ENCODE measurements at regions not wholly inside any gene's neighbourhood (a gene's known extent, or its start where the extent isn't known, plus 50 kb on each side); places are given as distances from the start of the nearest gene placed in this dataset.
"Not testable (repeated sequence)": the region's sequence is repeated elsewhere in the genome, so short reads cannot be mapped to it uniquely, and the experiment has no call there.

- no peak for DNase-seq (ENCODE audit: low spot score)
- no peak for ATAC-seq
- intact Hi-C loops (cut with DNase I) = no loop called here
These were observed 255.4 kb upstream of the DAB2 start for GRCh38 chr5:39680213-39680612.

DNA sequence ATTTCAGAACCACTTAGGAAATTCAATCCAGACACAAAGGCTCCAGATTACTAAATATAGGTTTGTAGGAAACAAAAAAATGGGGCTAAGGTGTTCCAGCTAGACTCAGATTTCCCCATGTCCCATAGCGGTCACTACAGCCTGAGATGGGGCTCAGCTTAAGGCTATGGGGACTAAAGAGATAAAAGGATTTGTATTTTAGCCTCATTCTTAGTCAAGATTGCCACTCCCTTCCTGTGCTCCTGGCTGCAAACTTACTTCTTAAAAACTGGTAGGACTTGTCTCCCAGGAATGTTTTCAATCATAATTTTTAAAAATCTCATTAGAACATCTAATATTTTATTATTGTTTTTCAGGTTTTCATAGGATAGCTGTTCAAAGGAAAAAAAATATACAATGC, 253.8 kb upstream of the DAB2 start:
- intact Hi-C loops (cut with DNase I) = no loop called here
- ATAC-seq (no peak), DNase-seq (ENCODE audit: low spot score) (no peak)

GRCh38 chr5:39675676-39676075, 250.9 kb upstream of the DAB2 start:
- intact Hi-C loops (cut with DNase I) = no loop called here
- DNase-seq (ENCODE audit: low spot score) = no peak
- ATAC-seq = no peak

DNA sequence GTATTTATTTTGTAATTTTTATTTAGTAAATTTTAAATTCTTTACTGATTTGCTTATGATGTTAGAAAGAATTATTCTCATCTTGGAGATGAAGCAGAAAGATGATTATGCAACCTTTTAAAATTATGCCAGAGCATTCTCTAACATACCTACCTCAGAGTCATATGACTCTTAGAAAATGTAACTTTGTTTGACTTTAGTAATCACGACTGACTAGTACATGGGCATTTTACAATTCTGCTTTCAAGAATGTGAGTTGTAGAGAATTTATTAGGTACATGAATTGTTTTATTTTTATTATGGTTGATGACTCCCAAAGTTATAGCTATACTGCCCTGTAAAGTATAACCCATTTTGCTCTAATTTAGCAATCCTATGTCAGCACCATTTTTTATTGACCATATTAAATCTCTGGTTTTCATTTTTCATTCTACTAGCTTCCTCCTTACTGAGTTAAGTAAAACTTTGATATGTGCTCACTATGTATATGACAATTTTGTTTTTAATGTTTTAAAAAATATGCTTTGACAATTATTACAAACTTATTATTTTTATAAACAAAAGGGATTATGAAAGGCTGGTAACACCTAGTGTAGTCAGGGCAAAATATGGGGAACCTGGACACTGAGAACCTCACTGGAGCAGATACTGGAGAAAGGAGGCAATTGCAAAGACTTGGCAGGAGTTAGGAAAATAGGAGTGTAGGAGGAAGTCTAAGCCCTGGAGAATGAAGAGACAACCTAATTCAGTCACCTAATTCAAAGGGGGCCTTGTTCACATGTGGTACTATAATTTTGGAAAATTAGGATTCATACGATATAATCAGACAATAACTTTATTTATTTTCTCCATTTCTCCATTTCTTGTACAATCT, 249.7 kb upstream of the DAB2 start:
- DNase-seq (ENCODE audit: low spot score) (no peak), ATAC-seq (no peak)
- intact Hi-C loops (cut with DNase I) = no loop called here

GRCh38 chr5:39671561-39671961, 246.8 kb upstream of the DAB2 start:
- intact Hi-C loops (cut with DNase I) = no loop called here

GRCh38 chr5:39670955-39671354, 246.2 kb upstream of the DAB2 start:
- no peak for ATAC-seq
- intact Hi-C loops (cut with DNase I) = no loop called here
- DNase-seq (ENCODE audit: low spot score) = no peak

More at GRCh38 chr5:39671561-39671961, 246.8 kb upstream of the DAB2 start:
- no peak for DNase-seq (ENCODE audit: low spot score)
- ATAC-seq = no peak

DNA sequence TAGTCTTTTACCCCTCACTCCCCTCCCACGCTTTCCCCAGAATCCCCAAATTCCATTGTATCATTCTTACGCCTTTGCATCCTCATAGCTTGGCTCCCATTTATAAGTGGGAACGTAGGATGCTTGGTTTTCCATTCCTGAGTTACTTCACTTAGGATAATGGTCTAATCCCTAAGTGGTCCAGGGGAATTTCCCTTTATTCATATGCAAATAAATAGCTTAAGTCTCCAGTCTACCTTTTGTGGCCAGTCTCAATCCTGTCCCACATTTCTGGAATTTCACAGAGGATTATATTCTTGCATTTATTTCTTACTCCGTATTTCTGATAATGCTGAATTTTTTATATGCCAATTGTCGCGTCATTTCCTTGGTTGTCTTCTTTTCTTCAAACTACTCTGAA, 245.6 kb upstream of the DAB2 start:
- intact Hi-C loops (cut with DNase I) = no loop called here
- ATAC-seq (no peak), DNase-seq (ENCODE audit: low spot score) (no peak)

- intact Hi-C loops (cut with DNase I) = no loop called here
- ATAC-seq (no peak), DNase-seq (ENCODE audit: low spot score) (no peak)
These were observed 244.2 kb upstream of the DAB2 start for GRCh38 chr5:39668980-39669379.

DNA sequence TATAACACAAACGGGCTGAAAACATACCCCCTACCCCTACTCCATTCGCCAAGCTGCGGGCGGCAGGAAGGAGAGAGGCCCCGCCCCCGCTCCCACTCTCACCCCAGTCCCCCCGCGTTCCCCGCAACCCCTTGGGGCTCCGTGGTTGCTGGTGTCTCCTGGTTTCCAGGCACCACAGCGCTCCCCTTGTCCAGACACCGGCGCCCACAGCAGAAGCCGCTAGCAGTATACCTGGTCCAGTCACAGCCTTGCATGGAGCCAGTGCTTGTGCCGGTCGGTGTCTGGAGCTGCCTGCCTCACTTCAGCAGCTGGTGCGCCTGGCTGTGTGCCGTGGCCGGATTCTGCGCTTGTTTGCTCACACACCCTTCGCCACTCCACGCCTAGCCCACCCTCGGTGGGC, 240.5 kb upstream of the DAB2 start:
- intact Hi-C loops (cut with DNase I) = no loop called here
- no peak for DNase-seq (ENCODE audit: low spot score)

GRCh38 chr5:39662945-39663344, 238.2 kb upstream of the DAB2 start:
- intact Hi-C loops (cut with DNase I) = no loop called here
- DNase-seq (ENCODE audit: low spot score) (no peak), ATAC-seq (no peak)

More for the DNA sequence above, 240.5 kb upstream of the DAB2 start:
- no peak for ATAC-seq

DNA sequence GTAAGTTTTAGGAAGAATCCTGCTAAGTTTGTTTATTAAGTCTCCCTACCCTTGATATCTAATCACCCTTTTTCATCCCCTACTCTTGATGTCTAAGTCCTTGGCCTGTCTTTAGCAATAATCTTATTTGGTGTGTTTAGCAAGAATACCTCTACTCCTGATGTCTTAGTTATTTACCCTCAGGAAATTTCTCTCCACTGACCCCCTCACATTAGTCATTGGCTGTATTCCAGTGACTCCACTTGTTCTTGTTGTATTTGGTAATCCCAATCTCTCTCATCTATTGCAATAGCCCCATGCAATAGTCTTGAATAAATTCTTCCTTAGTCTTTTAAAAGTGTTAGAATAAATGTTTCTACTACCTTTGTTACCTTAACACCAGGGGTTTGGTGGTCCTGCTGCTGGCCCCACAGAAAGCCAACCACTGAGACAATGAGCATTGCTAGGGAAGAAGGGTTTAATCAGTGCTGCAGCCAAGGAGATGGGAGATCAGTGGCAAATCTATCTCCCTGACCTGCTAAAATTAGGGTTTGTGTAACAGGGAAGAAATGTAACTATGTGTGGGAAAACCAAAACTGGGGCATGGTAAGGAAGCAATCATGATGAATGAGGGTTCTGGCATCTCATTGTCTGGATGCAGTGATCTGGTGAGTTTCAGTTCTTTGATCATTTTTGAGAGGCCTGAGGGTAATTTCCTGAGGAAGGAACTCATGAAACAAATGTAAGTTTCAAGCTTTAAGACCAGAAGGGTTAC, 236.4 kb upstream of the DAB2 start:
- ATAC-seq (no peak), DNase-seq (ENCODE audit: low spot score) (no peak)
- intact Hi-C loops (cut with DNase I) = no loop called here

DNA sequence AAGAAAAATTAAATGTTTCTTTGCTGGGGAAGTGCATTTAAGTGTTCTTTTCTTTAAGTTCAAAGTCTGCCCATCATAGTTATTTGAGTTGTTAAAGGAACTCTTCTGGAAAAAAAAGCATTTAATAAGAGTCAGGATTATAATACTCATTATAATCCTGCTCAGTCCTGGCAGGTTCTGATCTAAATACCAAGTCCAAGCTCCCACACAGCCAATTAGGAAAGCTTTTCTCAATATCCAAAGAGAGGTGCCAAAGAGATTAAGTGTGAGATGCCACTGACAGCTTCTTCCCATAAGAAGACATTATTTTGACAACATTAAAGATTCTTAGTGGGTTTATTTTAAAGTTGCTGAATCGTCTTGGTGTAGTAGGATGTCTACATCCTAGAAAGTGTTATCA, 235.2 kb upstream of the DAB2 start:
- intact Hi-C loops (cut with DNase I) = no loop called here
- ATAC-seq (no peak), DNase-seq (ENCODE audit: low spot score) (no peak)

DNA sequence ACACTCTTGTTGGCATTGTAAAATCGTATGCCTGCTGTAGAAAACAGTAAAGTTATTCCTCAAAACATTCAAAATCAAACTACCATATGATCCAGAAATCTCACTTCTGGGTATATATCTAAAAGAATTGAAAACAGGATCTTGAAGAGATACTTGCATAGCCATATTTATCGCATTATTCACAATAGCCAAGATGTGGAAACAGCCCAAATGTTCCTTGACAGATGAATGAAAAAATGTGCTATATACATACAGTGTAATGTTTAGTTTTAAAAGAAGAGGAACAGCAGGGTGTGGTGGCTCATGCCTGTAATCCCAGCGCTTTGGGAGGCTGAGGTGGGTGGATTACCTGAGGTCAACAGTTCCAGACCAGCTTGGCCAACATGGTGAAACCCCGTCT, 234.1 kb upstream of the DAB2 start:
- ATAC-seq (no peak), DNase-seq (ENCODE audit: low spot score) (no peak)
- intact Hi-C loops (cut with DNase I) = no loop called here

DNA sequence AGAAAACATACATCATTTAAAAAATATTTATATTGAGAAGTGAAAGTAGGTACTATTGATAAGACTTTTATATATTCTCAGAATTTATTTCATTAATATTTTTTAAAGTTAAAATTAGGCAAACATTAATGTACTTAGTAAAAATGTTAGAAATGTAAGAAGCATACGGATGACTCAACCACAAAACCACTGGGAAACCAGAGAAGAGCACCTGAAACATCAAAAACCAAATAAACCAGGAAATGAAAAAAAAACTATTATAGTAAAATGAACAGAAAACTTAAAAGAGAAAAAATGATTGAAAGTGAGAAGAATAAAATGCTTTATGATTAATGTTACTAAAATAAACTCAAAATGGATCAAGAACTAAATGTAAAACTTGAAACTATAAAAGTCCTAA, 233.2 kb upstream of the DAB2 start:
- DNase-seq (ENCODE audit: low spot score) = no peak
- no peak for ATAC-seq
- intact Hi-C loops (cut with DNase I) = no loop called here

GRCh38 chr5:39656600-39656999, 231.8 kb upstream of the DAB2 start:
- no peak for DNase-seq (ENCODE audit: low spot score)
- intact Hi-C loops (cut with DNase I) = no loop called here
- ATAC-seq = no peak

GRCh38 chr5:39654715-39655114, 229.9 kb upstream of the DAB2 start:
- ATAC-seq = no peak
- intact Hi-C loops (cut with DNase I) = no loop called here
- no peak for DNase-seq (ENCODE audit: low spot score)

DNA sequence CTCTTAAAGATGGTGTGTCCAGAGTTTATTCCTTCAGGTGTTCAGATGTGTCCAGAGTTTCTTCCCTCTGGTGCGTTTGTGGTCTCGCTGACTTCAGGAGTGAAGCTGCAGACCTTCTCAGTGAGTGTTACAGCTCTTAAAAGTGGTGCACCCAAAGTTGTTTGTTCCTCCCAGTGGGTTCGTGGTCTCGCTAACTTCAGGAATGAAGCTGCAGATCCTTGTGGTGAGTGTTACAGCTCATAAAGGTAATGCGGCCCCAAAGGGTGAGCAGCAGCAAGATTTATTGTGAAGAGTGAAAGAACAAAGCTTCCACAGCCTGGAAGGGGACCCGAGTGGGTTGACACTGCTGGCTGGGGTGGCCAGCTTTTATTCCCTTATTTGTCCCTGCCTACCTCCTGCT, 227.7 kb upstream of the DAB2 start:
- intact Hi-C loops (cut with DNase I); DNase-seq (ENCODE audit: low spot score); ATAC-seq: not testable (repeated sequence)

DNA sequence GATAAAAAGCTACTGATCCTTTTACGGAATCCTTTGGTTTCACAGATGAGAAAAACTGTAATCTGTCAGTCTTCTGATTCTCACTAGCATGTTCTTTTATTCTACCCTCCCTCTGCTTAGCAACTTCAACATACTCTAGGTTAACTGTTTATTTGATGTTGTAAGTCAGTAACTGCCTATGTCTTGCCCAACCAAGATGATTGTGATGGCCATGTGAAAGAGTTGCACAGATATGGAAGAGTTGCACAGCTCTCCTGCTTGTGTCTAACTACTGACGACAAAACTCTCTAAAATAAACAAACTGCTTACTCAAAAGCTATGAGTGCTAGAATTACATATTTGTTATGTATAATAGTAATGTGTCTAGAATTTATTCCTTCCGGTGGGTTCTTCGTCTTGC, 227.3 kb upstream of the DAB2 start:
- intact Hi-C loops (cut with DNase I) = no loop called here
- no peak for DNase-seq (ENCODE audit: low spot score)
- no peak for ATAC-seq

DNA sequence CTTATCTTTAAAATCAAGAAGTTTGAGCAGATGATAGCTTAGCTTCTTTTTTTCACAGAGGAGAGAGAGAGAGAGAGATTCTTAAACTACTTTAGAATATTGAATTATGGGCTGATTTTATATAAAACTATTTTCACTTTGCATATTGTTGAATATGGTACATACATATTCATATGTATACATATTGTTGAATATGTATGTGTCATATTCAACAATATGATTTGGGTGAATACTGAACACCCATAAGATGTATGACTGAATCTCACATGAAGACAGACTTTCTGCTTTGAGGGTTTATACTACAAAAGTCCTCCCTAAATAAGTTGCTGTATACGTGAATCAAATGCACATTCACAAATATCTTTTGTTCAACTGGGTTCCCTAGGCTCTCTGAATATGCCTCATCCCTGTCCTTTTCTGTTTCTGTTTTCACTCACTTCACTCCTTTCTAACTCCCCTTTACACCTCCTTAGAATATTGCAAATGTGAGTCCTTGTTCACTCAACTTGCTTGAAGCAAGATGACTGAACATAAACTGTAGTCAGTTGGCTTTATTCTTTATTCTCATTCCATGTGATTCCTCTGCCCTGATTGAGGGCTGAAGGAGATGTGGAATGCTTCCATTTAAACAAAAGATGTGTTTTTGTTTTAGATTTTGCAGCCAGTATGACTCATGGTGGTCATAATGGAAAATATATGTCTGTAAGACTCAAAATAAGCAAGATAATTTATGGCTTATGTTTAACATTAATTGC, 225.4 kb upstream of the DAB2 start:
- intact Hi-C loops (cut with DNase I) = no loop called here
- no peak for ATAC-seq
- no peak for DNase-seq (ENCODE audit: low spot score)

DNA sequence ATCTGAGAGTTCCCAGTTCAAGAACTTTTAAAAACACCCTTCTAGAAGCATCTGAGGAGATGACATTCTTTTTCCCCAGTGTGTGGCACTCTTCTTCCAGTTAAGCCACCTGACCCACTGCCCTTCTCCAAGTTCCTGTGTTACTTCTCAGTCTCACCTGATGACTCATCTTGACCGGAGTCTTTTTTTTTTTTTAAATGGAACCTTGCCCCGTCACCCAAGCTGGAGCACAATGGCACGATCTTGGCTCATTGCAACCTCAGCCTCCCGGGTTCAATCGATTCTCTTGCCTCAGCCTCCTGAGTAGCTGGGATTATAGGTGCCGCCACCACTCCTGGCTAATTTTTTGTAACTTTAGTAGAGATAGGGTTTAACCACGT, 224.1 kb upstream of the DAB2 start:
- DNase-seq (ENCODE audit: low spot score) (no peak), ATAC-seq (no peak)
- intact Hi-C loops (cut with DNase I) = no loop called here
